Lung (tissue), 11 donors: ENCODE measurements at regions not wholly inside any gene's neighbourhood (a gene's known extent, or its start where the extent isn't known, plus 50 kb on each side); places are given as distances from the start of the nearest gene placed in this dataset.
A peak's percentile ranks its signal among the peaks of the same experiment; 100 is the strongest.

Source experiments
- ATAC-seq: fragments of 200-7000 bp; cut with Tn5 transposase; one replicate; pipeline ENCODE4 v1.9.1; 2020; ENCODE audit warnings: moderate number of reproducible peaks; ENCODE audit not compliant: insufficient read depth, low FRiP score
- DNase-seq, 3 donors: peaks; one replicate each; pipeline ENCODE4 v3.0.0-alpha.2; 2013 to 2017
- H3K27ac ChIP-seq, 2 donors: one replicate each; pipeline ENCODE4 v1.5.1; 2013; ENCODE audit warnings: mild to moderate bottlenecking in 2 of 2, moderate library complexity in 2 of 2, control low read depth in 1 of 2, inconsistent platforms in 1 of 2, low read depth in 1 of 2, low read length in 1 of 2
- H3K27me3 ChIP-seq, 3 donors: one replicate each; pipeline ENCODE4 v1.5.1; 2013; ENCODE audit warnings: low read length in 2 of 3; ENCODE audit not compliant: control insufficient read depth in 3 of 3, insufficient read depth in 3 of 3
- H3K36me3 ChIP-seq, 4 donors: one replicate each; pipeline ENCODE4 v1.5.1; 2013; ENCODE audit warnings: low read length in 4 of 4, mild to moderate bottlenecking in 1 of 4, moderate library complexity in 1 of 4; ENCODE audit not compliant: control insufficient read depth in 4 of 4, insufficient read depth in 4 of 4
- H3K4me1 ChIP-seq, 5 donors: one replicate each; pipeline ENCODE4 v1.5.1; 2013; ENCODE audit warnings: low read length in 5 of 5, mild to moderate bottlenecking in 2 of 5, moderate library complexity in 1 of 5; ENCODE audit not compliant: control insufficient read depth in 5 of 5, insufficient read depth in 5 of 5
- H3K4me3 ChIP-seq: one replicate; pipeline ENCODE4 v1.5.1; 2013; ENCODE audit warnings: mild to moderate bottlenecking, control low read depth, moderate library complexity
- H3K9ac ChIP-seq, 2 donors: one replicate each; pipeline ENCODE4 v1.5.1; 2013; ENCODE audit warnings: low read length in 2 of 2, control low read depth in 1 of 2; ENCODE audit not compliant: insufficient read depth in 1 of 2
- H3K9me3 ChIP-seq, 4 donors: one replicate each; pipeline ENCODE4 v1.5.1; 2013; ENCODE audit warnings: low read length in 3 of 4, mild to moderate bottlenecking in 1 of 4, moderate library complexity in 1 of 4; ENCODE audit not compliant: control insufficient read depth in 4 of 4, insufficient read depth in 3 of 4
- WGBS, 2 donors: extraction: QIAGEN DNeasy Blood & Tissue Kit; methylation state at CpG; one replicate each; pipeline ENCODE4 v1.1.7; 2013; 5-methylcytosine and 5-hydroxymethylcytosine counted together
- TF ChIP-seq, protein P1 (sequence below): IDR thresholded peaks from 2 replicates; pipeline ENCODE4 v1.5.1; 2012; ENCODE audit warnings: mild to moderate bottlenecking; ENCODE audit errors: control extremely low read depth, extremely low read depth
- donor health status: control.
- donor health status: control.
- donor health status: Bipolar disorder and iron deficiency.
- donor health status: healthy.
- donor health status: DM: yes; HTN: yes; CAD: no.

DNA sequence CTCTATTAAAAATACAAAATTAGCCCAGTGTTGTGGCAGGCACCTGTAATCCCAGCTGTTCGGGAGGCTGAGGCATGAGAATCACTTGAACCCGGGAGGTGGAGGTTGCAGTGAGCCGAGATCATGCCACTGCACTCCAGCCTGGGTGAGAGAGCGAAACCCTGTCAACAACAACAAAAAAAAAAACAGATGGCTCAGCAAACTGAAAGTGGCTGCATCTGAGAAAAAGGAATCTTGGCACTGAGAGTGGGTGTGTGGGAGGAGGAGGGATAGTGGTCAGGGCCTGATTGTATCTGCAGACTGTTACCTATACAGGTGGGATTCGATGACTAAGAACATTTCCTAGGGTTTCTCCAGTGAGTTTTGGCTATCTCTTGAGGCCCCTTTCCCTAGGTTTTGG is 122.2 kb upstream of the BARHL2 start:
- peaks cover 0 to 2% (median 0%) of the 10 kb centered on the region in 4 donors for H3K36me3 ChIP-seq
- no peak overlapping the region for H3K4me3 ChIP-seq
- ATAC-seq = no peak
- peak in 1 of 3 donors; percentile 20 for DNase-seq
- H3K27me3 ChIP-seq = peaks cover 0 to 91% (median 74%) of the 10 kb centered on the region in 3 donors
- peaks cover 0 to 6% (median 0%) of the 10 kb centered on the region in 4 donors for H3K9me3 ChIP-seq
- TF ChIP-seq, protein P1, sequence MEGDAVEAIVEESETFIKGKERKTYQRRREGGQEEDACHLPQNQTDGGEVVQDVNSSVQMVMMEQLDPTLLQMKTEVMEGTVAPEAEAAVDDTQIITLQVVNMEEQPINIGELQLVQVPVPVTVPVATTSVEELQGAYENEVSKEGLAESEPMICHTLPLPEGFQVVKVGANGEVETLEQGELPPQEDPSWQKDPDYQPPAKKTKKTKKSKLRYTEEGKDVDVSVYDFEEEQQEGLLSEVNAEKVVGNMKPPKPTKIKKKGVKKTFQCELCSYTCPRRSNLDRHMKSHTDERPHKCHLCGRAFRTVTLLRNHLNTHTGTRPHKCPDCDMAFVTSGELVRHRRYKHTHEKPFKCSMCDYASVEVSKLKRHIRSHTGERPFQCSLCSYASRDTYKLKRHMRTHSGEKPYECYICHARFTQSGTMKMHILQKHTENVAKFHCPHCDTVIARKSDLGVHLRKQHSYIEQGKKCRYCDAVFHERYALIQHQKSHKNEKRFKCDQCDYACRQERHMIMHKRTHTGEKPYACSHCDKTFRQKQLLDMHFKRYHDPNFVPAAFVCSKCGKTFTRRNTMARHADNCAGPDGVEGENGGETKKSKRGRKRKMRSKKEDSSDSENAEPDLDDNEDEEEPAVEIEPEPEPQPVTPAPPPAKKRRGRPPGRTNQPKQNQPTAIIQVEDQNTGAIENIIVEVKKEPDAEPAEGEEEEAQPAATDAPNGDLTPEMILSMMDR = no peak
- H3K4me1 ChIP-seq = peaks cover 0 to 24% (median 5%) of the 10 kb centered on the region in 5 donors
- H3K9ac ChIP-seq = no peak overlapping the region
- no peak overlapping the region for H3K27ac ChIP-seq
- WGBS, 2 donors = 17 to 38% methylated on average over 5 of the region's 5 CpGs

DNA sequence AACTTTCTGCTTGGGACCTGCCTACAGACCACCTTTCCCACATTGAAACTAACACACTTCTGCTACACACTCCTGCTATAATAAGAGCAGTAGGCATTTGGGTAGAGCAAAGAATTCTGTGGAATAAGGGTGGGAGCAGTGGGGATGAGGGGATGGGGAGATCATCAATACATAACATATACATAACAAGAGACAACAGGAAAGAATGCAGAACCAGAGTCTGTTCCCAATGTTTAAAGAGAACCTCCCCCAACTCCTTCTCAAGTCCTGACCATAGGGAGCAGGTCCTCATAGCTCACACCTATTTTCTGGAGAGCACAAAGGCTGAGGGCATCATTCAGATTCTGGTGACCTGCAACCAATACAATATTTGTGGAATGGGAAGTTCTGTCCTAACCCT is 121.6 kb upstream of the BARHL2 start:
- TF ChIP-seq, protein P1 = no peak
- peaks cover 0 to 6% (median 0%) of the 10 kb centered on the region in 4 donors for H3K9me3 ChIP-seq
- H3K36me3 ChIP-seq = peaks cover 0 to 2% (median 0%) of the 10 kb centered on the region in 4 donors
- H3K27me3 ChIP-seq = peaks cover 0 to 92% (median 79%) of the 10 kb centered on the region in 3 donors
- ATAC-seq (no peak), DNase-seq (no peak)
- no peak overlapping the region for H3K9ac ChIP-seq
- no peak overlapping the region for H3K4me3 ChIP-seq
- H3K27ac ChIP-seq = no peak overlapping the region
- peaks cover 0 to 24% (median 5%) of the 10 kb centered on the region in 5 donors for H3K4me1 ChIP-seq

GRCh38 chr1:90837420-90837819 is 120.3 kb upstream of the BARHL2 start:
- H3K4me3 ChIP-seq = no peak overlapping the region
- ATAC-seq = no peak
- TF ChIP-seq, protein P1 = no peak
- H3K9me3 ChIP-seq = peaks cover 0 to 6% (median 0%) of the 10 kb centered on the region in 4 donors
- no peak for DNase-seq
- H3K9ac ChIP-seq = no peak overlapping the region
- H3K27me3 ChIP-seq = peaks cover 0 to 92% (median 87%) of the 10 kb centered on the region in 3 donors
- peaks cover 0 to 24% (median 5%) of the 10 kb centered on the region in 5 donors for H3K4me1 ChIP-seq
- peaks cover 0 to 2% (median 0%) of the 10 kb centered on the region in 4 donors for H3K36me3 ChIP-seq
- 22 to 62% methylated on average over 7 of the region's 7 CpGs for WGBS, 2 donors
- no peak overlapping the region for H3K27ac ChIP-seq

DNA sequence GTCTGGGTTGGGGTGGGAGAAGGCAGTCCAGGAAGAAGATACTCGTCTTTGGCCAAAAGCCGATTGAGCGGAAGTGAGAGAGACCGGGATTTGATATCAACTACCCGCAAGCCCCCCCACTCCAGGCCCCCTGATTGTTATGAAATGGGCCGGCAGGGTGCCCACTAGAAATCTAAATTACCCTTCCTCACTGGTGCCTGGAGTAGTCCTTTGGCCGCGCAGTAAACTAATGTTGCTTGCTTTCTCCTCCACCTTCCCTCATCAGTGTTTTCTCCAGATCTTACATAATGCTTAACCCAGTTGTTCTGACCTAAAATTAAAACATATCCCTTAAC is 119.2 kb upstream of the BARHL2 start:
- H3K9ac ChIP-seq = no peak overlapping the region
- ATAC-seq (no peak), DNase-seq (peak in 2 of 3 donors; percentile 24 to 45)
- TF ChIP-seq, protein P1 = no peak
- H3K4me3 ChIP-seq = no peak overlapping the region
- H3K36me3 ChIP-seq = peaks cover 0 to 2% (median 0%) of the 10 kb centered on the region in 4 donors
- WGBS, 2 donors = 4 to 7% methylated on average over 8 of the region's 8 CpGs
- H3K4me1 ChIP-seq = peaks cover 0 to 23% (median 5%) of the 10 kb centered on the region in 5 donors
- no peak overlapping the region for H3K27ac ChIP-seq
- peaks cover 0 to 92% (median 87%) of the 10 kb centered on the region in 3 donors for H3K27me3 ChIP-seq
- H3K9me3 ChIP-seq = peaks cover 0 to 6% (median 0%) of the 10 kb centered on the region in 4 donors
